ENCODE measurements at regions not wholly inside any gene's neighbourhood (a gene's known extent, or its start where the extent isn't known, plus 50 kb on each side); places are given as distances from the start of the nearest gene placed in this dataset.

GRCh38 chr15:29203718-29204368 is 65.8 kb downstream of the NSMCE3 start:
- Histone ChIP-seq H4K20me1 (ENCODE audit: insufficient read depth) (no peaks in the 10 kb centered on the region), H3K79me2 (ENCODE audit: insufficient read depth) (no peaks in the 10 kb centered on the region), H3F3A (replicated peaks; ENCODE audit: insufficient read depth) (no peaks in the 10 kb centered on the region), H3K4me1 (ENCODE audit: control insufficient read depth in 1 of 2, insufficient read depth in 2 of 2, low read depth in 1 of 2, low read length in 1 of 2) (no peaks in the 10 kb centered on the region; a peak in 1 of 4 replicates), H3K9me3 (no peaks in the 10 kb centered on the region), H2AFZ (ENCODE audit: low read depth) (no peak overlapping the region), H3K9ac (no peak overlapping the region), H3K9me2 (no peaks in the 10 kb centered on the region), H3K4me3 (ENCODE audit: low read depth in 2 of 2, low read length in 1 of 2) (no peak overlapping the region), H3K27me3 (ENCODE audit: insufficient read depth) (no peaks in the 10 kb centered on the region), H3K4me2 (no peak overlapping the region), H3K27ac (ENCODE audit: low read depth in 2 of 2, low read length in 1 of 2) (no peak overlapping the region), H3K36me3 (replicated peaks in 1 of 2; ENCODE audit: control insufficient read depth in 1 of 2, insufficient read depth in 2 of 2, low read length in 1 of 2) (no peaks in the 10 kb centered on the region)
- 39% methylated on average over 8 of the region's 8 CpGs for WGBS (ENCODE audit: low lambda C conversion rate)
- POLR2A ChIA-PET: no interaction called here
- TF ChIP-seq EZH2phosphoT487 (IDR thresholded peaks at IDR 0.05; ENCODE audit: borderline replicate concordance, low read depth): no peak
- no peak for TF ChIP-seq YY1 (IDR thresholded peaks at IDR 0.05; ENCODE audit: low read depth)
- no peak for TF ChIP-seq ELF1 (IDR thresholded peaks at IDR 0.05)
- TF ChIP-seq FOSL2 (IDR thresholded peaks at IDR 0.05; ENCODE audit: borderline replicate concordance, low read depth): no peak
- TF ChIP-seq RAD21 (IDR thresholded peaks at IDR 0.05; ENCODE audit: low read length): no peak
- TF ChIP-seq RXRA (IDR thresholded peaks at IDR 0.05; ENCODE audit: borderline replicate concordance, low read depth): no peak
- no peak for TF ChIP-seq TCF12 (IDR thresholded peaks at IDR 0.05)
- no peak for TF ChIP-seq PBX3 (IDR thresholded peaks at IDR 0.05)
- no peak for TF ChIP-seq RFX5 (IDR thresholded peaks at IDR 0.05; ENCODE audit: low read length)
- no peak for TF ChIP-seq CTCF (IDR thresholded peaks at IDR 0.05)
- no peak for TF ChIP-seq EP300 (IDR thresholded peaks at IDR 0.05; ENCODE audit: borderline replicate concordance in 1 of 2, low read depth in 1 of 2, low read length in 1 of 2)
- TF ChIP-seq ZBTB33 (IDR thresholded peaks at IDR 0.05; ENCODE audit: borderline replicate concordance, low read depth): no peak
- no peak for DNase-seq
- CTCF ChIA-PET: no interaction called here

- Histone ChIP-seq H3K4me3 (ENCODE audit: low read depth in 2 of 2, low read length in 1 of 2) (no peak overlapping the region), H3K9me2 (no peaks in the 10 kb centered on the region), H3K27me3 (ENCODE audit: insufficient read depth) (no peaks in the 10 kb centered on the region), H3K4me1 (ENCODE audit: control insufficient read depth in 1 of 2, insufficient read depth in 2 of 2, low read depth in 1 of 2, low read length in 1 of 2) (peaks cover 0 to 5% of the 10 kb centered on the region in 2 experiments; a peak in 1 of 4 replicates), H3K79me2 (ENCODE audit: insufficient read depth) (no peaks in the 10 kb centered on the region), H3K4me2 (no peak overlapping the region), H4K20me1 (ENCODE audit: insufficient read depth) (no peaks in the 10 kb centered on the region), H2AFZ (ENCODE audit: low read depth) (no peak overlapping the region), H3K9ac (no peak overlapping the region), H3K27ac (ENCODE audit: low read depth in 2 of 2, low read length in 1 of 2) (peak overlapping the region in 1 of 2 experiments; percentile 16; a peak in 1 of 4 replicates), H3F3A (replicated peaks; ENCODE audit: insufficient read depth) (no peaks in the 10 kb centered on the region), H3K36me3 (replicated peaks in 1 of 2; ENCODE audit: control insufficient read depth in 1 of 2, insufficient read depth in 2 of 2, low read length in 1 of 2) (no peaks in the 10 kb centered on the region), H3K9me3 (no peaks in the 10 kb centered on the region)
- DNase-seq: no peak
- POLR2A ChIA-PET: interaction anchor here (1.3 kb wide), 1 partner anchor 72 kb away, joined by 3 read pairs; no protein-coding TSS in a partner anchor
- TF ChIP-seq NFIC (IDR thresholded peaks at IDR 0.05; ENCODE audit: borderline replicate concordance) (no peak), YY1 (IDR thresholded peaks at IDR 0.05; ENCODE audit: low read depth) (no peak), SMC3 (IDR thresholded peaks at IDR 0.05; ENCODE audit: low read depth, low read length) (no peak), FOSL2 (IDR thresholded peaks at IDR 0.05; ENCODE audit: borderline replicate concordance, low read depth) (no peak), FOXJ3 (CRISPR knock-in tag; IDR thresholded peaks at IDR 0.05) (no peak), TAF1 (IDR thresholded peaks at IDR 0.05; ENCODE audit: borderline replicate concordance, low read depth, low read length) (no peak)
- 50% methylated on average over 3 of the region's 3 CpGs for WGBS (ENCODE audit: low lambda C conversion rate)
- CTCF ChIA-PET: interaction anchor here (0.7 to 1.3 kb wide), 2 partner anchors 57 to 184 kb away, joined by 3 read pairs; no protein-coding TSS in a partner anchor
Measured at GRCh38 chr15:29196722-29197121, 72.9 kb downstream of the NSMCE3 start.
